Uterus (tissue), 2 donors: ENCODE measurements at regions not wholly inside any gene's neighbourhood (a gene's known extent, or its start where the extent isn't known, plus 50 kb on each side); places are given as distances from the start of the nearest gene placed in this dataset.

ENCODE experiments used
- CTCF ChIP-seq, 4 experiments: fragments of 200-600 bp in 2 of 4; fragments of 450-650 bp in 2 of 4; sonication (generic) in 2 of 4; IDR thresholded peaks; one replicate each; pipeline ENCODE4 v1.5.1; 2016 to 2019; ENCODE audit warnings: antibody characterized with exemption in 4 of 4, mild to moderate bottlenecking in 2 of 4, moderate library complexity in 1 of 4
- POLR2A ChIP-seq, 2 donors: fragments of 450-650 bp; IDR thresholded peaks; one replicate each; pipeline ENCODE4 v1.6.1; 2016; ENCODE audit warnings: antibody characterized with exemption in 2 of 2, mild to moderate bottlenecking in 1 of 2, moderate library complexity in 1 of 2

- TF ChIP-seq POLR2A (IDR thresholded peaks at IDR 0.05) (no peak), CTCF (IDR thresholded peaks at IDR 0.05) (no peak)
These were observed 69.8 kb upstream of the BOC start for GRCh38 chr3:113141543-113141942.
